HG02798 (cell line): ENCODE measurements at regions not wholly inside any gene's neighbourhood (a gene's known extent, or its start where the extent isn't known, plus 50 kb on each side); places are given as distances from the start of the nearest gene placed in this dataset.

ENCODE experiments used
- ATAC-seq: cut with Tn5 transposase; IDR thresholded peaks from one replicate; pipeline ENCODE4 v1.9.1; 2021; ENCODE audit warnings: mild to moderate bottlenecking; ENCODE audit not compliant: unreplicated experiment, poor library complexity

- no peak for ATAC-seq
Measured at GRCh38 chr11:42138454-42138853, 679.0 kb upstream of the LRRC4C start.

- no peak for ATAC-seq
Measured at GRCh38 chr11:42145311-42145710, 685.9 kb upstream of the LRRC4C start.

GRCh38 chr11:42161886-42162285 lies 702.4 kb upstream of the LRRC4C start:
- no peak for ATAC-seq

GRCh38 chr11:42169191-42169590 lies 709.7 kb upstream of the LRRC4C start:
- ATAC-seq: no peak

- no peak for ATAC-seq
Measured at GRCh38 chr11:42170601-42171000, 711.1 kb upstream of the LRRC4C start.

GRCh38 chr11:42171046-42171445 lies 711.6 kb upstream of the LRRC4C start:
- no peak for ATAC-seq

GRCh38 chr11:42172441-42172840 lies 713.0 kb upstream of the LRRC4C start:
- no peak for ATAC-seq

- no peak for ATAC-seq
Measured at GRCh38 chr11:42175203-42175602, 715.8 kb upstream of the LRRC4C start.

GRCh38 chr11:42179216-42179615 lies 719.8 kb upstream of the LRRC4C start:
- no peak for ATAC-seq

- ATAC-seq: no peak
Measured at GRCh38 chr11:42195289-42196013, 736.0 kb upstream of the LRRC4C start.

- ATAC-seq: no peak
Measured at GRCh38 chr11:42200311-42200710, 740.9 kb upstream of the LRRC4C start.

- ATAC-seq: no peak
Measured at GRCh38 chr11:42201603-42202148, 742.2 kb upstream of the LRRC4C start.

- ATAC-seq: no peak
Measured at GRCh38 chr11:42205518-42205917, 746.1 kb upstream of the LRRC4C start.

- ATAC-seq: no peak
Measured at GRCh38 chr11:42225664-42226063, 766.2 kb upstream of the LRRC4C start.

- no peak for ATAC-seq
Measured at GRCh38 chr11:42232673-42233072, 773.2 kb upstream of the LRRC4C start.

GRCh38 chr11:42234451-42234951 lies 775.0 kb upstream of the LRRC4C start:
- ATAC-seq: no peak

- ATAC-seq: no peak
Measured at GRCh38 chr11:42237701-42238235, 778.3 kb upstream of the LRRC4C start.

- ATAC-seq: no peak
Measured at GRCh38 chr11:42239188-42239587, 779.7 kb upstream of the LRRC4C start.

GRCh38 chr11:42243385-42243784 lies 783.9 kb upstream of the LRRC4C start:
- no peak for ATAC-seq

GRCh38 chr11:42244376-42244775 lies 784.9 kb upstream of the LRRC4C start:
- no peak for ATAC-seq

- no peak for ATAC-seq
Measured at GRCh38 chr11:42249401-42249800, 789.9 kb upstream of the LRRC4C start.

GRCh38 chr11:42249956-42250355 lies 790.5 kb upstream of the LRRC4C start:
- ATAC-seq: no peak
